ENCODE measurements at regions not wholly inside any gene's neighbourhood (a gene's known extent, or its start where the extent isn't known, plus 50 kb on each side); places are given as distances from the start of the nearest gene placed in this dataset.

GRCh38 chr5:152462021-152462721, 57.1 kb upstream of the NMUR2 start:
- Histone ChIP-seq H3K4me3 (replicated peaks in 1 of 3; ENCODE audit: insufficient read depth in 1 of 3, low read depth in 2 of 3, low read length in 3 of 3) (no peak overlapping the region), H4K20me1 (ENCODE audit: insufficient read depth, low read length) (no peaks in the 10 kb centered on the region), H3K4me1 (ENCODE audit: insufficient read depth, low read length) (no peaks in the 10 kb centered on the region), H3K36me3 (replicated peaks in 1 of 2; ENCODE audit: control insufficient read depth in 1 of 2, insufficient read depth in 2 of 2, low read length in 2 of 2) (no peaks in the 10 kb centered on the region), H3K4me2 (ENCODE audit: low read depth, low read length) (no peak overlapping the region), H3K79me2 (ENCODE audit: insufficient read depth, low read length) (no peaks in the 10 kb centered on the region), H3K27ac (ENCODE audit: extremely low read length, insufficient read depth, low read length) (no peak overlapping the region), H3K27me3 (ENCODE audit: control insufficient read depth in 1 of 2, insufficient read depth in 2 of 2, low read length in 2 of 2) (no peaks in the 10 kb centered on the region), H2AFZ (ENCODE audit: low read length) (no peak overlapping the region), H3K9ac (ENCODE audit: insufficient read depth, low read depth, low read length) (no peak overlapping the region), H3K9me3 (ENCODE audit: low read length) (no peaks in the 10 kb centered on the region)
- intact Hi-C loops (cut with micrococcal nuclease; ENCODE audit: unreplicated experiment), result loop anchor here (5.0 kb wide), 1 partner anchor 635 kb away; no protein-coding TSS in a partner anchor
- 35% methylated on average over 4 of the region's 4 CpGs for whole genome bisulfite sequencing (ENCODE audit: low lambda C conversion rate)
- DNase-seq (ENCODE audit: low spot score) (no peak), FAIRE-seq (no peak), ATAC-seq (peak; percentile 69)
- BruUV-seq (replicated peaks), result no TSS peak
- TF ChIP-seq ELF1 (CRISPR knock-in tag; IDR thresholded peaks at IDR 0.05) (no peak), SETDB1 (CRISPR knock-in tag; IDR thresholded peaks at IDR 0.05; ENCODE audit: borderline replicate concordance) (no peak), CTCF (CRISPR knock-in tag; IDR thresholded peaks at IDR 0.05) (peak; percentile 44)
- CTCF ChIA-PET (ENCODE audit: low intra/inter-chr PET ratio, low total read pairs), result no interaction called here
- POLR2A ChIA-PET, result no interaction called here
- in situ Hi-C loops (cut with HindIII; ENCODE audit: extremely low pct_ligation_motif_present, low pct_unique_long_range_greater_than_20kb), result no loop called here

DNA sequence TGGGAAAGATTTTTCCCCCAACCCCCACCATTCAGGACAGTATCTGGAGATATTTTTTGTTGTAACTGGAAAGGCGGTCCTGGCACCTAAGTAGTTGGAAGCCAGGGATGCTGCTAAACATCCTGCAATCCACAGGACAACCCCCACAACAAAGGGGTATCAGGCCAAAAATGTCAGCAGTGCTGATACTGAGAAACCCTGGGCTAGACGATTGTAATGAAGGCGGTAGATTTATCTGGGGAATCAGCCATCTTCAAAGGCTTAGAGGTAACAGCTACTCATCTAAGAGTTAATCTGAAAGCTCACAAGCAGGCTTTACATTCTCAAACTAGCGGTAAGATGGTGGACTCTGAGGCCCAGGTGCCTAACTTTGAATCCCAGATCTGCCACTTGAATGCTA, 59.0 kb upstream of the NMUR2 start:
- 34% methylated on average over 4 of the region's 4 CpGs for WGBS (ENCODE audit: low lambda C conversion rate)
- ChIA-PET CTCF (ENCODE audit: low intra/inter-chr PET ratio, low total read pairs) (no interaction called here), POLR2A (no interaction called here)
- Histone ChIP-seq H4K20me1 (ENCODE audit: insufficient read depth, low read length) (no peaks in the 10 kb centered on the region), H3K4me1 (ENCODE audit: insufficient read depth, low read length) (no peaks in the 10 kb centered on the region), H3K36me3 (replicated peaks in 1 of 2; ENCODE audit: control insufficient read depth in 1 of 2, insufficient read depth in 2 of 2, low read length in 2 of 2) (no peaks in the 10 kb centered on the region), H3K79me2 (ENCODE audit: insufficient read depth, low read length) (no peaks in the 10 kb centered on the region), H3K9me3 (ENCODE audit: low read length) (no peaks in the 10 kb centered on the region), H3K27ac (ENCODE audit: extremely low read length, insufficient read depth, low read length) (no peak overlapping the region), H3K9ac (ENCODE audit: insufficient read depth, low read depth, low read length) (no peak overlapping the region), H3K27me3 (ENCODE audit: control insufficient read depth in 1 of 2, insufficient read depth in 2 of 2, low read length in 2 of 2) (no peaks in the 10 kb centered on the region), H3K4me3 (replicated peaks in 1 of 3; ENCODE audit: insufficient read depth in 1 of 3, low read depth in 2 of 3, low read length in 3 of 3) (no peak overlapping the region), H2AFZ (ENCODE audit: low read length) (no peak overlapping the region), H3K4me2 (ENCODE audit: low read depth, low read length) (no peak overlapping the region)
- FAIRE-seq, result no peak
- no peak for TF ChIP-seq SP4 (CRISPR knock-in tag; IDR thresholded peaks at IDR 0.05)
- no peak for TF ChIP-seq ZNF343 (CRISPR knock-in tag; IDR thresholded peaks at IDR 0.05)
- TF ChIP-seq KDM6A (CRISPR knock-in tag; IDR thresholded peaks at IDR 0.05; ENCODE audit: low read depth), result no peak
- TF ChIP-seq, protein P1, sequence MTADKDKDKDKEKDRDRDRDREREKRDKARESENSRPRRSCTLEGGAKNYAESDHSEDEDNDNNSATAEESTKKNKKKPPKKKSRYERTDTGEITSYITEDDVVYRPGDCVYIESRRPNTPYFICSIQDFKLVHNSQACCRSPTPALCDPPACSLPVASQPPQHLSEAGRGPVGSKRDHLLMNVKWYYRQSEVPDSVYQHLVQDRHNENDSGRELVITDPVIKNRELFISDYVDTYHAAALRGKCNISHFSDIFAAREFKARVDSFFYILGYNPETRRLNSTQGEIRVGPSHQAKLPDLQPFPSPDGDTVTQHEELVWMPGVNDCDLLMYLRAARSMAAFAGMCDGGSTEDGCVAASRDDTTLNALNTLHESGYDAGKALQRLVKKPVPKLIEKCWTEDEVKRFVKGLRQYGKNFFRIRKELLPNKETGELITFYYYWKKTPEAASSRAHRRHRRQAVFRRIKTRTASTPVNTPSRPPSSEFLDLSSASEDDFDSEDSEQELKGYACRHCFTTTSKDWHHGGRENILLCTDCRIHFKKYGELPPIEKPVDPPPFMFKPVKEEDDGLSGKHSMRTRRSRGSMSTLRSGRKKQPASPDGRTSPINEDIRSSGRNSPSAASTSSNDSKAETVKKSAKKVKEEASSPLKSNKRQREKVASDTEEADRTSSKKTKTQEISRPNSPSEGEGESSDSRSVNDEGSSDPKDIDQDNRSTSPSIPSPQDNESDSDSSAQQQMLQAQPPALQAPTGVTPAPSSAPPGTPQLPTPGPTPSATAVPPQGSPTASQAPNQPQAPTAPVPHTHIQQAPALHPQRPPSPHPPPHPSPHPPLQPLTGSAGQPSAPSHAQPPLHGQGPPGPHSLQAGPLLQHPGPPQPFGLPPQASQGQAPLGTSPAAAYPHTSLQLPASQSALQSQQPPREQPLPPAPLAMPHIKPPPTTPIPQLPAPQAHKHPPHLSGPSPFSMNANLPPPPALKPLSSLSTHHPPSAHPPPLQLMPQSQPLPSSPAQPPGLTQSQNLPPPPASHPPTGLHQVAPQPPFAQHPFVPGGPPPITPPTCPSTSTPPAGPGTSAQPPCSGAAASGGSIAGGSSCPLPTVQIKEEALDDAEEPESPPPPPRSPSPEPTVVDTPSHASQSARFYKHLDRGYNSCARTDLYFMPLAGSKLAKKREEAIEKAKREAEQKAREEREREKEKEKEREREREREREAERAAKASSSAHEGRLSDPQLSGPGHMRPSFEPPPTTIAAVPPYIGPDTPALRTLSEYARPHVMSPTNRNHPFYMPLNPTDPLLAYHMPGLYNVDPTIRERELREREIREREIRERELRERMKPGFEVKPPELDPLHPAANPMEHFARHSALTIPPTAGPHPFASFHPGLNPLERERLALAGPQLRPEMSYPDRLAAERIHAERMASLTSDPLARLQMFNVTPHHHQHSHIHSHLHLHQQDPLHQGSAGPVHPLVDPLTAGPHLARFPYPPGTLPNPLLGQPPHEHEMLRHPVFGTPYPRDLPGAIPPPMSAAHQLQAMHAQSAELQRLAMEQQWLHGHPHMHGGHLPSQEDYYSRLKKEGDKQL (CRISPR knock-in tag; IDR thresholded peaks at IDR 0.05; ENCODE audit: low read depth), result no peak
- TF ChIP-seq HMG20B (CRISPR knock-in tag; conservative IDR thresholded peaks at IDR 0.05), result no peak
- intact Hi-C loops (cut with micrococcal nuclease; ENCODE audit: unreplicated experiment), result loop anchor here (5.0 kb wide), 1 partner anchor 637 kb away; no protein-coding TSS in a partner anchor
- no peak for DNase-seq (ENCODE audit: low spot score)
- ATAC-seq, result no peak
- in situ Hi-C loops (cut with HindIII; ENCODE audit: extremely low pct_ligation_motif_present, low pct_unique_long_range_greater_than_20kb), result no loop called here
- BruUV-seq (replicated peaks), result no TSS peak
